ENCODE measurements at regions not wholly inside any gene's neighbourhood (a gene's known extent, or its start where the extent isn't known, plus 50 kb on each side); places are given as distances from the start of the nearest gene placed in this dataset.

DNA sequence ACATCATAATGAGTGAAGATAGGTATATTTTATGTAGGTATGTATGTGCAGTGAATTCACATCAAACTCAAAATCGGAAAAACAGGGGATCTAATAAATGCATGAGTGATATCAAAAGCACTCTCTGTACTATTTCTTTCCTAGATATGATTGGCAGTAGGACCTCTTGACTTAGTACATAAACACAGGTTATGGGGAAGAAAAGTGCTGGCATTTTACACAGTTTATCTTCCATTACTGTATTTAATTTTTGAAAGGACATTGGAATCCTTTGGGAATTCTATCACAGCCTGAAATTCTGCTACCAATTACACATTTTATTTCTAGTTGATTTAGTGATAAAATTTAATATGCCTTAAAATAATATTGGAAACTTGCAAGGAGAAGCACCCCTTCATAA, 470.5 kb upstream of the ONECUT1 start:
- TF ChIP-seq, protein P1, sequence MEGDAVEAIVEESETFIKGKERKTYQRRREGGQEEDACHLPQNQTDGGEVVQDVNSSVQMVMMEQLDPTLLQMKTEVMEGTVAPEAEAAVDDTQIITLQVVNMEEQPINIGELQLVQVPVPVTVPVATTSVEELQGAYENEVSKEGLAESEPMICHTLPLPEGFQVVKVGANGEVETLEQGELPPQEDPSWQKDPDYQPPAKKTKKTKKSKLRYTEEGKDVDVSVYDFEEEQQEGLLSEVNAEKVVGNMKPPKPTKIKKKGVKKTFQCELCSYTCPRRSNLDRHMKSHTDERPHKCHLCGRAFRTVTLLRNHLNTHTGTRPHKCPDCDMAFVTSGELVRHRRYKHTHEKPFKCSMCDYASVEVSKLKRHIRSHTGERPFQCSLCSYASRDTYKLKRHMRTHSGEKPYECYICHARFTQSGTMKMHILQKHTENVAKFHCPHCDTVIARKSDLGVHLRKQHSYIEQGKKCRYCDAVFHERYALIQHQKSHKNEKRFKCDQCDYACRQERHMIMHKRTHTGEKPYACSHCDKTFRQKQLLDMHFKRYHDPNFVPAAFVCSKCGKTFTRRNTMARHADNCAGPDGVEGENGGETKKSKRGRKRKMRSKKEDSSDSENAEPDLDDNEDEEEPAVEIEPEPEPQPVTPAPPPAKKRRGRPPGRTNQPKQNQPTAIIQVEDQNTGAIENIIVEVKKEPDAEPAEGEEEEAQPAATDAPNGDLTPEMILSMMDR (IDR thresholded peaks at IDR 0.05): no peak
- TF ChIP-seq POLR2AphosphoS5 (IDR thresholded peaks at IDR 0.05; ENCODE audit: low read depth, low read length): no peak
- TF ChIP-seq, protein P2, sequence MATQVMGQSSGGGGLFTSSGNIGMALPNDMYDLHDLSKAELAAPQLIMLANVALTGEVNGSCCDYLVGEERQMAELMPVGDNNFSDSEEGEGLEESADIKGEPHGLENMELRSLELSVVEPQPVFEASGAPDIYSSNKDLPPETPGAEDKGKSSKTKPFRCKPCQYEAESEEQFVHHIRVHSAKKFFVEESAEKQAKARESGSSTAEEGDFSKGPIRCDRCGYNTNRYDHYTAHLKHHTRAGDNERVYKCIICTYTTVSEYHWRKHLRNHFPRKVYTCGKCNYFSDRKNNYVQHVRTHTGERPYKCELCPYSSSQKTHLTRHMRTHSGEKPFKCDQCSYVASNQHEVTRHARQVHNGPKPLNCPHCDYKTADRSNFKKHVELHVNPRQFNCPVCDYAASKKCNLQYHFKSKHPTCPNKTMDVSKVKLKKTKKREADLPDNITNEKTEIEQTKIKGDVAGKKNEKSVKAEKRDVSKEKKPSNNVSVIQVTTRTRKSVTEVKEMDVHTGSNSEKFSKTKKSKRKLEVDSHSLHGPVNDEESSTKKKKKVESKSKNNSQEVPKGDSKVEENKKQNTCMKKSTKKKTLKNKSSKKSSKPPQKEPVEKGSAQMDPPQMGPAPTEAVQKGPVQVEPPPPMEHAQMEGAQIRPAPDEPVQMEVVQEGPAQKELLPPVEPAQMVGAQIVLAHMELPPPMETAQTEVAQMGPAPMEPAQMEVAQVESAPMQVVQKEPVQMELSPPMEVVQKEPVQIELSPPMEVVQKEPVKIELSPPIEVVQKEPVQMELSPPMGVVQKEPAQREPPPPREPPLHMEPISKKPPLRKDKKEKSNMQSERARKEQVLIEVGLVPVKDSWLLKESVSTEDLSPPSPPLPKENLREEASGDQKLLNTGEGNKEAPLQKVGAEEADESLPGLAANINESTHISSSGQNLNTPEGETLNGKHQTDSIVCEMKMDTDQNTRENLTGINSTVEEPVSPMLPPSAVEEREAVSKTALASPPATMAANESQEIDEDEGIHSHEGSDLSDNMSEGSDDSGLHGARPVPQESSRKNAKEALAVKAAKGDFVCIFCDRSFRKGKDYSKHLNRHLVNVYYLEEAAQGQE (IDR thresholded peaks at IDR 0.05; ENCODE audit: insufficient read depth in 1 of 2, low read depth in 2 of 2, low read length in 1 of 2): no peak
